ENCODE measurements at regions not wholly inside any gene's neighbourhood (a gene's known extent, or its start where the extent isn't known, plus 50 kb on each side); places are given as distances from the start of the nearest gene placed in this dataset.

DNA sequence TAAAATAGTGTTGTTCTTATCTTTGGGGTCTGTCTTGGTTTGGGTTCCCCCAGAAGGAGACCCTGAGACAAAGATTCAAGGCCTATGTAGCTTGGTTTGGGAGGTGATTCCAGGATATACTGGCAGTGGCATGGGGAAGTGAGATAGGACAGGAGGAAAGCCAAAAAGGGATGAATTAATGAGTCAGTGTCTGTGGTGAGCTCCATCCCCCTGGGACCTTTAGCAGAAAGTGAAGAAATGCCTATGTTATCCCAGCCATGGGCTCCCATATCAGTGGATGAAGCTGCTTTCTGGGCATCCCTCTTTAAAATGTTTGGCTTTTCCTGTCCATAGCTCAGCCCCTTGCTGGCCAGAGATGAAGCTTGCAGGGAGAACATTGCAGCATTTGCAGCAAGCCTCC, 217.0 kb upstream of the CTBP2 start:
- ChIA-PET POLR2A (no interaction called here), CTCF (no interaction called here)
- no peak overlapping the region for H3K27ac ChIP-seq (ENCODE audit: insufficient read depth in 1 of 2, low read depth in 1 of 2, low read length in 2 of 2, poor library complexity in 1 of 2, severe bottlenecking in 2 of 2)
- DNase-seq = no peak
- peaks cover 2 to 4% (median 2%) of the 10 kb centered on the region in 5 experiments for H3K27me3 ChIP-seq (replicated peaks in 2 of 5; ENCODE audit: control insufficient read depth in 4 of 5, insufficient read depth in 5 of 5, low read length in 4 of 5)
- H3K36me3 ChIP-seq (ENCODE audit: control insufficient read depth in 4 of 4, insufficient read depth in 4 of 4, low read length in 3 of 4) = no peaks in the 10 kb centered on the region
- H3K4me1 ChIP-seq (ENCODE audit: control extremely low read depth in 1 of 4, control insufficient read depth in 4 of 4, insufficient read depth in 4 of 4, low read length in 3 of 4) = no peaks in the 10 kb centered on the region
- no peak overlapping the region for H3K4me3 ChIP-seq (ENCODE audit: control insufficient read depth in 1 of 7, extremely low read depth in 1 of 7, insufficient read depth in 4 of 7, low read depth in 2 of 7, low read length in 6 of 7)
- peaks cover 0 to 10% (median 0%) of the 10 kb centered on the region in 5 experiments for H3K9me3 ChIP-seq (ENCODE audit: control extremely low read depth in 1 of 5, control insufficient read depth in 4 of 5, insufficient read depth in 2 of 5, low read depth in 1 of 5, low read length in 4 of 5)

GRCh38 chr10:125375210-125375609, 214.8 kb upstream of the CTBP2 start:
- H3K4me1 ChIP-seq (ENCODE audit: control extremely low read depth in 1 of 4, control insufficient read depth in 4 of 4, insufficient read depth in 4 of 4, low read length in 3 of 4) = no peaks in the 10 kb centered on the region
- H3K27ac ChIP-seq (ENCODE audit: insufficient read depth in 1 of 2, low read depth in 1 of 2, low read length in 2 of 2, poor library complexity in 1 of 2, severe bottlenecking in 2 of 2) = no peak overlapping the region
- H3K4me3 ChIP-seq (ENCODE audit: control insufficient read depth in 1 of 7, extremely low read depth in 1 of 7, insufficient read depth in 4 of 7, low read depth in 2 of 7, low read length in 6 of 7) = no peak overlapping the region
- peaks cover 2 to 14% (median 4%) of the 10 kb centered on the region in 5 experiments for H3K27me3 ChIP-seq (replicated peaks in 2 of 5; ENCODE audit: control insufficient read depth in 4 of 5, insufficient read depth in 5 of 5, low read length in 4 of 5)
- ChIA-PET CTCF (no interaction called here), POLR2A (no interaction called here)
- peak; percentile 2 to 22 (median 11) for DNase-seq
- 80% methylated on average over 2 of the region's 3 CpGs for WGBS (ENCODE audit: insufficient coverage)
- H3K9me3 ChIP-seq (ENCODE audit: control extremely low read depth in 1 of 5, control insufficient read depth in 4 of 5, insufficient read depth in 2 of 5, low read depth in 1 of 5, low read length in 4 of 5) = peaks cover 0 to 10% (median 1%) of the 10 kb centered on the region in 5 experiments
- H3K36me3 ChIP-seq (ENCODE audit: control insufficient read depth in 4 of 4, insufficient read depth in 4 of 4, low read length in 3 of 4) = no peaks in the 10 kb centered on the region

GRCh38 chr10:125373546-125373945, 213.2 kb upstream of the CTBP2 start:
- H3K9me3 ChIP-seq (ENCODE audit: control extremely low read depth in 1 of 5, control insufficient read depth in 4 of 5, insufficient read depth in 2 of 5, low read depth in 1 of 5, low read length in 4 of 5) = peaks cover 0 to 1% (median 0%) of the 10 kb centered on the region in 5 experiments
- H3K27ac ChIP-seq (ENCODE audit: insufficient read depth in 1 of 2, low read depth in 1 of 2, low read length in 2 of 2, poor library complexity in 1 of 2, severe bottlenecking in 2 of 2) = no peak overlapping the region
- 83% methylated on average over 6 of the region's 6 CpGs for WGBS (ENCODE audit: insufficient coverage)
- no peak for DNase-seq
- H3K4me3 ChIP-seq (ENCODE audit: control insufficient read depth in 1 of 7, extremely low read depth in 1 of 7, insufficient read depth in 4 of 7, low read depth in 2 of 7, low read length in 6 of 7) = no peak overlapping the region
- H3K36me3 ChIP-seq (ENCODE audit: control insufficient read depth in 4 of 4, insufficient read depth in 4 of 4, low read length in 3 of 4) = no peaks in the 10 kb centered on the region
- CTCF ChIA-PET = no interaction called here
- POLR2A ChIA-PET = no interaction called here
- H3K27me3 ChIP-seq (replicated peaks in 2 of 5; ENCODE audit: control insufficient read depth in 4 of 5, insufficient read depth in 5 of 5, low read length in 4 of 5) = peaks cover 3 to 25% (median 7%) of the 10 kb centered on the region in 5 experiments
- H3K4me1 ChIP-seq (ENCODE audit: control extremely low read depth in 1 of 4, control insufficient read depth in 4 of 4, insufficient read depth in 4 of 4, low read length in 3 of 4) = no peaks in the 10 kb centered on the region

- Histone ChIP-seq H3K4me3 (ENCODE audit: control insufficient read depth in 1 of 7, extremely low read depth in 1 of 7, insufficient read depth in 4 of 7, low read depth in 2 of 7, low read length in 6 of 7) (no peak overlapping the region), H3K4me1 (ENCODE audit: control extremely low read depth in 1 of 4, control insufficient read depth in 4 of 4, insufficient read depth in 4 of 4, low read length in 3 of 4) (no peaks in the 10 kb centered on the region), H3K9me3 (ENCODE audit: control extremely low read depth in 1 of 5, control insufficient read depth in 4 of 5, insufficient read depth in 2 of 5, low read depth in 1 of 5, low read length in 4 of 5) (peaks cover 0 to 1% (median 0%) of the 10 kb centered on the region in 5 experiments), H3K36me3 (ENCODE audit: control insufficient read depth in 4 of 4, insufficient read depth in 4 of 4, low read length in 3 of 4) (no peaks in the 10 kb centered on the region), H3K27me3 (replicated peaks in 2 of 5; ENCODE audit: control insufficient read depth in 4 of 5, insufficient read depth in 5 of 5, low read length in 4 of 5) (peaks cover 0 to 23% (median 7%) of the 10 kb centered on the region in 5 experiments), H3K27ac (ENCODE audit: insufficient read depth in 1 of 2, low read depth in 1 of 2, low read length in 2 of 2, poor library complexity in 1 of 2, severe bottlenecking in 2 of 2) (no peak overlapping the region)
- 48% methylated on average over 17 of the region's 17 CpGs for WGBS (ENCODE audit: insufficient coverage)
- CTCF ChIA-PET = no interaction called here
- POLR2A ChIA-PET = no interaction called here
- no peak for DNase-seq
Measured at GRCh38 chr10:125370578-125370977, 210.2 kb upstream of the CTBP2 start.

DNA sequence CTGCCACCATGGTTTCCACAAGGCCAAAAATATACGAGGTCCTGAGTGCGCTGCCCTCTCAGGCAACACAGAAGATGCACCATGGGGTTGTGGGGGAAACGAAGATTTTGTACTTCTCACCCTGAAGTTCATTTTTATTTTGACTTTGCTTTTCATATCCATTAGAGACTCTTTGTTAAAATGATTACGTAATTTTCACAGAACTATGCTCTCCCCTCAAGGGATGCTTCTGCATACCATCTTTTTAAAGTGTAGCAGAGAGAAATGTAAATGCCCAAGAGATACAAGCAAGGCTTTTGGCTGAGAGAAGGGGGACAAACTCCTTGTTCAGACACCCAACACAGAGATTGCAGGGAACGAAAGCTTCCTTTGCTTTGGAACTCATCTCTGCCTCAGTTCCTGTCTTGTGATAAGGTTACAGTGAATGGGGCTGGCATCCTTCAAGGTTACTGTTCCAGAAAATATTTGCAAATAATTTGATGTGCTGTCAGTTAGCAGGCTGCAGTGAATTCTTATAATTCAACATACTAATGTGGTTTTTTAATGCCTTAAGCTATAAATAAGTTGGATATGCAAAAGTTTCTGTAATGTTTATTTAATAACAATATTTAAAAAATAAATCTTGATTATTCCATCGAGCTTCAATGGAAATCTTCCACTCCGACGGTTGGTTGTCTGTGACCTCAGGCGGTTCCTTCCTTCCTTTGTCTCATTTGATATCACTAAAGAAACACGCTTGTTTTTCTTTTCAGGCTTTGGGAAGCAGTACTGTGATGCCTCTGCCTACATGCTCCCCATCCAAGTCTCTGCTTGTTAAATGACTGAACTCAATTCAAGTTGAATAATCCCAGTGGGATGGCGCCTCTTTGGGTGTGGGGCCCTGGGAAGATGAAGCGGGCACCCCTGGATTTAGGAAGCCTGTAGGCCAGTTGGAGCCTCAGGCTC, 209.3 kb upstream of the CTBP2 start:
- peaks cover 0 to 23% (median 6%) of the 10 kb centered on the region in 5 experiments for H3K27me3 ChIP-seq (replicated peaks in 2 of 5; ENCODE audit: control insufficient read depth in 4 of 5, insufficient read depth in 5 of 5, low read length in 4 of 5)
- WGBS (ENCODE audit: insufficient coverage) = 90% methylated on average over 10 of the region's 12 CpGs
- H3K4me1 ChIP-seq (ENCODE audit: control extremely low read depth in 1 of 4, control insufficient read depth in 4 of 4, insufficient read depth in 4 of 4, low read length in 3 of 4) = no peaks in the 10 kb centered on the region
- no peak overlapping the region for H3K4me3 ChIP-seq (ENCODE audit: control insufficient read depth in 1 of 7, extremely low read depth in 1 of 7, insufficient read depth in 4 of 7, low read depth in 2 of 7, low read length in 6 of 7)
- no peaks in the 10 kb centered on the region for H3K36me3 ChIP-seq (ENCODE audit: control insufficient read depth in 4 of 4, insufficient read depth in 4 of 4, low read length in 3 of 4)
- H3K27ac ChIP-seq (ENCODE audit: insufficient read depth in 1 of 2, low read depth in 1 of 2, low read length in 2 of 2, poor library complexity in 1 of 2, severe bottlenecking in 2 of 2) = no peak overlapping the region
- ChIA-PET POLR2A (no interaction called here), CTCF (no interaction called here)
- no peak for DNase-seq
- H3K9me3 ChIP-seq (ENCODE audit: control extremely low read depth in 1 of 5, control insufficient read depth in 4 of 5, insufficient read depth in 2 of 5, low read depth in 1 of 5, low read length in 4 of 5) = peaks cover 0 to 4% (median 1%) of the 10 kb centered on the region in 5 experiments

- CTCF ChIA-PET = no interaction called here
Measured at GRCh38 chr10:125368146-125368545, 207.8 kb upstream of the CTBP2 start.

GRCh38 chr10:125363791-125364190, 203.4 kb upstream of the CTBP2 start:
- POLR2A ChIA-PET = no interaction called here

More at GRCh38 chr10:125368146-125368545, 207.8 kb upstream of the CTBP2 start:
- DNase-seq = no peak
- Histone ChIP-seq H3K27me3 (replicated peaks in 2 of 5; ENCODE audit: control insufficient read depth in 4 of 5, insufficient read depth in 5 of 5, low read length in 4 of 5) (peaks cover 0 to 23% (median 6%) of the 10 kb centered on the region in 5 experiments), H3K4me3 (ENCODE audit: control insufficient read depth in 1 of 7, extremely low read depth in 1 of 7, insufficient read depth in 4 of 7, low read depth in 2 of 7, low read length in 6 of 7) (no peak overlapping the region), H3K4me1 (ENCODE audit: control extremely low read depth in 1 of 4, control insufficient read depth in 4 of 4, insufficient read depth in 4 of 4, low read length in 3 of 4) (no peaks in the 10 kb centered on the region), H3K27ac (ENCODE audit: insufficient read depth in 1 of 2, low read depth in 1 of 2, low read length in 2 of 2, poor library complexity in 1 of 2, severe bottlenecking in 2 of 2) (no peak overlapping the region), H3K9me3 (ENCODE audit: control extremely low read depth in 1 of 5, control insufficient read depth in 4 of 5, insufficient read depth in 2 of 5, low read depth in 1 of 5, low read length in 4 of 5) (peaks cover 0 to 9% (median 1%) of the 10 kb centered on the region in 5 experiments), H3K36me3 (ENCODE audit: control insufficient read depth in 4 of 4, insufficient read depth in 4 of 4, low read length in 3 of 4) (no peaks in the 10 kb centered on the region)
- WGBS (ENCODE audit: insufficient coverage) = 80% methylated on average over 1 of the region's 1 CpG
- POLR2A ChIA-PET = no interaction called here

More at GRCh38 chr10:125363791-125364190, 203.4 kb upstream of the CTBP2 start:
- Histone ChIP-seq H3K36me3 (ENCODE audit: control insufficient read depth in 4 of 4, insufficient read depth in 4 of 4, low read length in 3 of 4) (no peaks in the 10 kb centered on the region), H3K4me3 (ENCODE audit: control insufficient read depth in 1 of 7, extremely low read depth in 1 of 7, insufficient read depth in 4 of 7, low read depth in 2 of 7, low read length in 6 of 7) (no peak overlapping the region), H3K9me3 (ENCODE audit: control extremely low read depth in 1 of 5, control insufficient read depth in 4 of 5, insufficient read depth in 2 of 5, low read depth in 1 of 5, low read length in 4 of 5) (peaks cover 0 to 10% (median 0%) of the 10 kb centered on the region in 5 experiments), H3K4me1 (ENCODE audit: control extremely low read depth in 1 of 4, control insufficient read depth in 4 of 4, insufficient read depth in 4 of 4, low read length in 3 of 4) (no peaks in the 10 kb centered on the region), H3K27ac (ENCODE audit: insufficient read depth in 1 of 2, low read depth in 1 of 2, low read length in 2 of 2, poor library complexity in 1 of 2, severe bottlenecking in 2 of 2) (no peak overlapping the region), H3K27me3 (replicated peaks in 2 of 5; ENCODE audit: control insufficient read depth in 4 of 5, insufficient read depth in 5 of 5, low read length in 4 of 5) (peaks cover 0 to 2% (median 0%) of the 10 kb centered on the region in 5 experiments)
- CTCF ChIA-PET = no interaction called here
- no peak for DNase-seq

Data from common myeloid progenitor, CD34-positive (primary cell).